ENCODE measurements at regions not wholly inside any gene's neighbourhood (a gene's known extent, or its start where the extent isn't known, plus 50 kb on each side); places are given as distances from the start of the nearest gene placed in this dataset.

DNA sequence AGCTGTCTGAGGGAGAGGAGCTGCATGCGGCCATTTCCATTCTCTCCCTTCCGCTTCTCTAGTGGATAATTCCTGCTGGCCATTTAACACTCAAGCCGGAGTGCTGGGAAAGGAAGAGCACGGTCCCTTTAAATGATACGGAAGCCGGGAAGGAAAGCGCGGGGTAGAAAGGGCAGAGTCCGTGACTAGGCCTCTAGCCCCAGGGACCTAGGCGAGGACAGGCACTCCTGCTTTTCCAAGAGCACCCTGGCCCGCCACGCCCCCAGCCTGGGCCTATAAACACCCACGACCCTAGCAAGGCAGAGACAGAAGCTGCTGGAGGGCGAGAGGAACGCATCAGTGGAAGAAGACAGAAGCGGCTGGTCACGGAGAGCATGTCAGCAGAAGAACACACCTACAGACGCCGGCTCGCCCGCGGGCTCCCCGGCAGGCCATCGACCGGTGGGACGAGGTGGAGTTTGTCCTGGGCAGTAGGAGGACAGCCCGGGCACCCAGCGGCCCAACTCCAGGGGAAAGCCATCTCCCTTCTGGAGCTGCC, 1206.6 kb upstream of the TMEM132C start:
- no peak for DNase-seq

DNA sequence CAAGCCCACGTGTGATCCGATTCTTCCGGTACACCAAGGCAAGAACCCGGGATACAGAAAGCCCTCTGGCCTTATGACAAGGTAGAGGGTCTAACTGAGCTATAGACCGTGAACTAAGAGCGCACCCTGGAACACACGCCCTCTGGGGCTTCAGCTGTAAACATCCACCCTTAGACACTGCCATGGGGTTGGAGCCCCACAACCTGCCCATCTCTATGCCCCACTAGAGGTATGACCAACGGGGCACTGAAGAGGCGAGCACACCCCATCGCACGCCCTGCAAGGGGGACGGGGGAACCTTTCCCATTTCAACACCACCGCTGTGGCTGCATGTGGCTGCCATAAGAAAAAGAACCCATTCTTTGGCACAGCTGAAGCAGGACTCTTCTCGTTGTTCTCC, 1206.0 kb upstream of the TMEM132C start:
- no peak for DNase-seq

DNA sequence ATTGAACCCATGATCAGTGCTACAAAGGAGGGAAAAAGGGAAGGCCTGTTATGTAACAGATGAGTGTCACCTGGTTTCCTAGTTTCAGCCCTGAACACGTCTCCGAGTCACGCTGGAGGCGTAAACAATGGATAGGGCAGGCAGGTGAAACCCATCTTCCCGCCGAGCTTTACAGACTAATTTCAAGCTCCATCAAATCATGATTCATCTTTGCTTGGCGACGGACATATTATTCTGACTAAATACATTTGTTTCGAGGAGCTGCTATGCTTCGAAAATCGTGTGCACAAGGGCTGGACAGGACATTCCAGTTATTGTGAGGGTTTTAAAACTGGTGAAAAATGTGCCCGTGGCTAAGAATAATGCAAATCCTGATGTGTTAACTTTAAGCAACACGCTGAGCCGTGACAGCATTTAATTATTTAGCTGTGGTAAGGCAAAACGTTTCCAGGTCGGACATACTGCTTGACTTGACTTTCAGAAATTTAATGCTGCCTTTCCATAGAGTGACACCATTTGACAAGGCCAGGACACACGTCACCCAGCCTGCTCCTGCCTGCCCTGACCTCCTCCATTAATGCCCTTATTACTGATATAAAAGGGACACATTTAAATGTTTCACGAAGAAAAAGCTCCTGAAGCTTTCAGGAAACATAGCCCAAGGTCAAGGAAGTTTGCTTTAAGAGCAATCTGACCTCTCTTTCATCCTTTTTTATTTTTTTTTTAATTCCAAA, 1203.5 kb upstream of the TMEM132C start:
- no peak for DNase-seq

DNA sequence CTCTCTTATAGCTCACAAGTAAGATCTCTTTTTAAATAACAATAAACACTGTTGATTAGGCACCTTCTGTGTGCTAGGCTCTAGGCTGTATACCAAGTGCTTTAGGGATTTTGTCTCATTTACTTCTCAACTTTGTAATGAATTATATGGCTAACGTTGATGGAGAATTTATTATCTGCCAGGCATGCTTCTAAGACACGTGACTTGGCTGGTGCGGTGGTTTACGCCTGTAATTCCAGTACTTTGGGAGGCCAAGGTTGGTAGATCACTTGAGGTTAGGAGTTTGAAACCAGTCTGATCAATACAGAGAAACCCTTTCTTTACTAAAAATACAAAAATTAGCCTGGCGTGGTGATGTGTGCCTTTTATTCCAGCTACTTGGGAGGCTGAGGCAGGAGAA, 1202.8 kb upstream of the TMEM132C start:
- no peak for DNase-seq

DNA sequence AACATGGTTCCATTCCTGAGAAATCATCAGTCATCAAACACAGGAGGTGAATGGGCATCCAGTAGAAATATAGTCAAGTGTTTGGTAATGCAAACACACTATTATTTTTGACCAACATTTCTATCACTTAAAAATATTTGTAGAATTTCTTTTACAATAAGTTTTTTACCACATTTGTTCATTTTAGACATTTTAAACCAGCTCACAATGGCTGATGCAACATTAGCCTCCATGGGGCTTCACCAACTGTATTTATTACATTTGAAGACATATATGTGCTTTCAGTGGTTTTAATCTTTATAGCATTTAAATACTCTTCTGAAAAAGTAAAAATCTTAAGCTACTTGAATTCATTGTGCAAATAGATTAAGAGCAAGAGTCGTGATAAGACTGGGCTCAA, 1201.4 kb upstream of the TMEM132C start:
- no peak for DNase-seq

DNA sequence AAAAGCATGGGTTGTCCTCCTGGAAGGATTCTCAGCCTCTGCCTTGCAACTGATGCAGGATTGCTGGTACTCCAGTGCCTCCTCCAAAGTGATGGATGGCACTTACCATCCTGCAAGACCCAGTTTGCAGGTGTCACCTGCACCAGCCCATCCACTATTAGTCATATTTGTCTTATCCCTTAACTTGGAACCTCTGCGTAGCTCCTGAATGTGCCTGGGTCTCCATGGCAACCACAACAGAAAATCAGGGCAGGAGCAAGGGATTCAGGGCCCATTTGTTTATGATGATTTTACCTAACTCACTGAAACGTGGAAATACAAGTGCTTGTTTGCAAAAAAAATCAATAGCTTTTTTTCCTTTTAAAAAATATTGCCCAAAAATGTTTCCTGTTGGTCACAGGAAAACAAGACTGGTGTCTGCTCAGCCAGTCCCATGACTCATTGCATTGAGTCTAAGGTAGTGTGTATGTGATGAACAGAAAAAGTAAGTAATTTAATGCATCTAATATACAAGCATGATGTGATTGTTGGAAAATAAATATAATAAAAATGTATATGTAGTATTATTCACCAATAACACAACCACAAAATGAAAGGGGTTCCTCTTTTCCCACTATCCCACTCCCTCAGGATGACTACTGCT, 1196.3 kb upstream of the TMEM132C start:
- no peak for DNase-seq

DNA sequence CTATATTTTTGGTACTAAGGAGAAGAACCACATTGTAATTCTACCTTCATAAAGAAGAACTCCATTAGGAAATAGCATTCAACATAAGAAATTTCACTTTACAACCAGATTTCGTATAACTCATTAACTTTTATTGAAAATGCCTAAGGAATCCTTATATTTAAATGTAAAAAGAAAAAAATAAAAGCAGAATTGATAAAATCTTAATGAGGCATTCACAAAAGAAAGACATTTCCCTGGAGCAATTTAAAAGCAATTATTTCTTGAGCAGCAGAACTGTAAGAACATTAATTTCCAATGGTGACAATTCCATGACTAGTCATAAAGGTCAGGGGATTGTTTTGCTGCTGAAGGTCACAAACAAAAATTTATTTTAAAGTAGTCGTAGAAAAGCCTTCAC, 1192.8 kb upstream of the TMEM132C start:
- DNase-seq, result no peak

DNA sequence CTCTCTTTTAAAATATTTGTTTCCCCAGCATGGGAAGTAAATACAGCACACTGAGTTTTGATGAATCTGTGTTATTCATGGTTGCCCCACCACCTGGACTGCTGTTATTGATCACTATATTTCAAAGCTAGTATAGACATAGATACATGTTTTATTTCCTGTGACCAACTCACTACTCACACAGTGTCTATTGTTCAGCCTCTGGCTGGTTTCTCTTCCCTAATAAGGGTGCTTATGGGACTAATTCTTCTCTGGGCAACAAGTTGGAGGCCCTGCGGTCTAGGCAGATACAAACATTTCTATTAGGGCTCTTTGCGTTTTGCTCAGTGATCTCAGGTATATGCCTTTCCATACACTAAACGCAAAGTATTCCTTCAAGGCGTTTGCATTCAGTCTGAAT, 1191.0 kb upstream of the TMEM132C start:
- no peak for DNase-seq

DNA sequence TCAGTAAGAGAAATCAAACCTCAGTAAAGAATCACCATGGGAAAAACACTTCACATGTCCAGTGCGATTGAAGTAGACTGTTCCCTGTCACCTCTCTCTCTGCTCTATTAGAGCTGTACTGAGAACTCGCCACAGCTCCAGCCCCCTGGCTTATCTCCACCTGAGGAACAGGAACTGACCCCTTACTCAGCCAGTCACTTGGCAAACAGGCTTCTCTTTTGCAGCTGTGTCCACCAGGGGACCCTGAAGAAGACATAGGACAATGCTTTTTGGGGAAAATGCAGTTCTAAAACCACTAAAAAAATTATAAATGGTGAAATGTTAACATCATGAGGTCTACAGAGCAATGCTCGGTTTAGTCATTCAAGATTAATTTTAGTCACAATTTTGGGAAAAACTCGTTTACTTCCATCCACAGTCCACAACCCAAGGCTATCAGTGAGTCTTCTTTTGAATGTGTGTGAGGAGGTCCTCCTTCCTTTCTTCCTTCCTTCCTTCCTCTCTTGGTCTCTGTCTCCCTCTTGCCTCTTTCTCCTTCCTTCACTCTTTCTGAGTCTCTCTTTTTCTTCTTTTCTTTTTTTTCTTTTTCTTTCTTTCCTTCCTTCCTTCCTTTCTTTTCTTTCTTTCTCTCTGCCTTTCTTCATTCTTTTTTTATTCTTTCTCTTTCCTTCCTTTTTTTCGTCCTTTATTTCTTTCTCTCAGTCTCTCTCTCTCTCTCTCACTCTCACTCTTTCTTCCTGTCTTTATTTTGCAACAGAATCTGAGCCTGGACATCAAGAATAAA, 1189.5 kb upstream of the TMEM132C start:
- no peak for DNase-seq

DNA sequence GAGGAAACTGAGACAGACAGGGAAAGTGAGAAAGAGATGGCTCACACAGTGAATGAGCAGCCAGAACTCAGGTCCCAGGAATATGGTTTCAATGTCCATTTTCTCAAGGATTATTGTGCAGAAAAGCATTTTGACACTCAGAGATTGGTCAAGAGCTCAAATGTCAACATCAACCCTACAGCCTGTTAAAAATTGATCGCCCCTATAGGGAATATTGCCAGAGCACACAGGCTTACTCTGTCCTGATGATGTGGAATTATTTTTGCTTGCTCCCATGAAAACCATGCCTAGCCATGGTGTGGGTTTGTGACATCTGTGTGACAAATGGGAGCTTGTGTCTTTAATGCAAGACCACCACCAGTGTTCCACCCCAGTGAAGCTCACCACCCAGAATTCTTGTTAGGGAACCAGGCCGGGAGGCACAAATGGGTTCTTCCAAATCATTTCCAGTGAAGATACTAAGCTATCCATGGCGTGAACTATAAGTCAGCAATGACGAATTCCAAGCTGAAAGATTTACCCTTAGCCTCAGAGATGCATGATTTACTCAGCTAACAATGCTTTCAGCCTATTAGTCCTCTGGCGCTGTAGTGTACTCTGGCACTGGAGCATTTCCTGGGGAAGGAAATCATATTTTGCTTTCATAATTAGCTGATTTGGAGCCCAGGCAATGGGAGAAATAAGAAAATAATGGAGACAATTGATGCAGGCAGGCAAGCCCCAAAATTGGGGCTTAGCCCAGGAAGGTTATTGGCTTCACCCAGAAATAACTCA, 1188.2 kb upstream of the TMEM132C start:
- no peak for DNase-seq

DNA sequence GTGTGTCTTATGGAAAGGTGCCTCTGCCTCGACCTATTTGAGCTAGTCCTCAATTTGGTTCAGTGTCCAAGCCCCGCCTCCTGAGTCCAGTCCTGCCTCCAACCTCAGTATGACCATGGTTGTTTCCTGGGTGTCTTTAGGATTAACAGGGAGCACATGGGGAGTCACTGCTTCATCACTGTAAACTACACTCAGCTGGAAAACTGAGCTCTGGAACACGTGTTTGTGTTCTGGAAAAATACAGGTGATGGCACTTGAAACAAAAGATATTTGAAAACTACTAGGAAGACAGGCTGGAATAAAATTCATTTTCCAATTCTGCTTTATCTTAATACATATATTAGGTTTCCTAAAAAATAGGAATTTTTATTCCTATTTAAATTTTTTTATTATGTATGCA, 1187.3 kb upstream of the TMEM132C start:
- DNase-seq, result no peak

DNA sequence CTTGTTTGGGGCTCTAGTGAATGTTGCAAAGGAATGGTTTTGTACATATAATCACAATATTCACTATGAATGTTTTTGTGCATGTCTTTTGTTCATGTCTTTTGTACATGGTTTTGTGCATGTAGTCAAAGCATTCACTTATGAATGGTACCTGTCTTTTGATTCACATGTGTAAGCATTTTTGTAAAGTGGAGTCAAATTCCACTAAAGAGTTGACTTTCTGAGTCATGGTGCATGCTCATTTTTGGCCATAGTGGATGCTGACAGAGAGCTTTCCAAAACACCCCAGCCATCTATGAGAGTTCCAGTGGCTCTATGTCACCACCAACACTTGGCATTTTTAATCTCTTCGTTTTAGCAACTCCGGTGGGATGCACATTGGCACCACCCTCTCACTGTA, 1185.9 kb upstream of the TMEM132C start:
- no peak for DNase-seq

DNA sequence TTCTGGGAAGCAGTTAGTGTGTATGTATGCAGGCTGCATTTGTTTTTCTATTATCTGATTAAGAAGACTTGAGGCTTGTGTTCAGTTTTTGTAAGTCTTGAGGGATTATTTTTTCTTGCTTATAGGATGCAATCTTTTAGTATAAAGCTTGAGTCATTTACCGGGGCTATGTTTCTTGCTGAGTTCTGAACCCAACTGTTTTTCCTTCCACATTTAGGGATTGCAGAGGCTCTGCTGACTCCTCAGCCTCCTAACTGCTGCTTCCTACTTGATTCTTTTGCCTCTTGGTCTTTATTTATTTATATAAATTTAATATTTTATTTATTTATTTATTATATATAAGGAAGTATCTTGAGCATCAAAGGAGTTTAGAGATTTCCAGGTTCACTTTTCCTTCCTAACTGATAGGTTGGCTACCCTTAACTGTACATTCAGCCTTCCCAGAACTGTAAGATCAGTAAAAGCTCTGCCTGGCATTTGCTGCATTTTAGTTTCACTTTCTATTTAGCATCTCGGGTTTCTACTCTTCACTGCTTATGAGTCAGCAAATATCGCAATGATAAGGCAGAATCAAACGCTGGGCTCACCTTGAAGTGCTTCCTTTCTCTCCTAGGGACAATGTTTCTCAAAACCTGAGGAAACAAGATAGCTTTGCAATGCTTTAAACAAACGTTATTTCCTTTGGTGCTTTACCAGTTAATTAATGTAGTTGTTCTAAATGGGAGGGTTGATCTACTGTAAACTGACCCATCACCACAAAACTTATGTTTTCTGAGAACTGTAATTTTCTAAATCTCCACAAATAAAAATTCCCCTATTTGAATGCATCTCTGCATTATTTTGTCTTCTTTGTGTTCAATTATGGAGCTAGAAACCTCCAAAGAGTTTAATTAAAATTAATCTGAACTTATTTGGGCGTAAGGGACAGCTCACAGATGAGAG, 1183.7 kb upstream of the TMEM132C start:
- peak in 2 of 14 donors; percentile 1 to 25 for DNase-seq

DNA sequence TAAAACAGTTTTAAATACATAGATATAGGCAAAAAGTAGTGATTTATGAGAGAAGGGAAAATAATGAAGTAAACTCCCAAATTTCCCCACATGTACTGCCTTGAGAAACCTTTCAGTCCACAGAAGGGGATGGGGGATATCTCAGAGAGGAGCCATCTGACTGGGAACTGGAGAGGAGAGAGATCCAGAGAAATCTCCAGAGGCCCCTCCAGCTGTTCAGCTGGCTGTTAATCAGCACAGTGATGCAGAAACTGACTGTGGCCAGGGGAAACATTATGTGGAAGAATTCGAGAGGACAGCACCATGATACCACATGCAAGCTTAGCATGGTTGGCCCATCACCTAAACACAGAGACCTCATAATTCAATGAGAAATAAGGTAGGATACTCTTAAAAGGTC, 1165.9 kb upstream of the TMEM132C start:
- no peak for DNase-seq

DNA sequence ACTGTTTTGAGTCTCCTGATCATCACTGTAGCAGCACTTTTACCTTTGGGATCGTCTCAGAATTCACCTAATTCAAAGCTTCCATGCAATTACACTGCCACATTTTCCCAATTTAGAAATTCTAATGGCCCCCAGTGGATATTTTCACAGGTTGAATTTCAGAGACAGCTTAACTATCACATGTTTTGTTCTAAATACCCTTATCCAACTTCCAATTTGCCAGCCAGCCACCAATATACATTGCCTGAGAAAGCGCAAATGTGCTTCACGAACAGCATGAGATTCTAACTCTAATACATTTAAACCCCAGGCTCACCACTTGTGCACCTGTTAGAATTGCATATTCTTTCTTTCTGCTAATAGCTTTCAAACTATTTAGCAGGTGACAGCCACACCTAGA, 1160.9 kb upstream of the TMEM132C start:
- DNase-seq, result no peak

DNA sequence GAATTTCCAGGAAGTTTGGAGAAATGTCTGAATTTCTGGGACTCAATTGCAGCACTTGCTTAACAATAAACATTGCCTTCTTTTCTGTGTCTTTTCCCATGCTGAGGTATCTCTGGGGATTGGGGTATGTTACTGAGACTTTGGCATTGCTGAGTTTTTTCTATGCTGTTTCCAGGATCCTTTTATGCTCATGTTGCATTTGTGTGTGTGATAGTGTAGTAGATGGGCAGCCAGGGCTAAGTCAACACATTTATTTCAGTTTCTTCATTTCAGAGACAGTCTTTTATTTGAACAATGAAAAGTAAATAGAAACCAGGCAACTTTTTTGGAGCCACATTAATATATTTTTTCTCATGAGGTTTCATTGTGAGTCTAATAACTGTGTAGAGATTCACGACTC, 1160.3 kb upstream of the TMEM132C start:
- no peak for DNase-seq

DNA sequence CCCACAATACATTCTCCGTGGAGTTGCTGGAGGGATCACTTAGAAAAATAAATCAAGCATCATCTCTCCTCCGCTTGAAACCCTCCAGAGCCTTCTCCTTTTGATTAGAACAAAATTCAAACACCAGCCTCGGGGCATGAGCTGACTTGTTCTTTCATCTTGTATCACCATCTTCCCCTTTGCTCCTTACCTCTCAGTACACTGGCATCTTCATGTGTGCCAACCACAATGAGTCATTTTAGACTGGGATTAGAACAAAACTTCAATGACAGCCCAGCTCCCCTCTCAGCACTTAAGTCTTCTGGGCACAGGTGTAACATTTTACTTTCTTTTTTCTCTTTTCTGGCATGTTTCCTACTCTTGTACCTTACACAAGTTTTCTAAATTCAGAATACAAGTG, 1159.2 kb upstream of the TMEM132C start:
- no peak for DNase-seq

DNA sequence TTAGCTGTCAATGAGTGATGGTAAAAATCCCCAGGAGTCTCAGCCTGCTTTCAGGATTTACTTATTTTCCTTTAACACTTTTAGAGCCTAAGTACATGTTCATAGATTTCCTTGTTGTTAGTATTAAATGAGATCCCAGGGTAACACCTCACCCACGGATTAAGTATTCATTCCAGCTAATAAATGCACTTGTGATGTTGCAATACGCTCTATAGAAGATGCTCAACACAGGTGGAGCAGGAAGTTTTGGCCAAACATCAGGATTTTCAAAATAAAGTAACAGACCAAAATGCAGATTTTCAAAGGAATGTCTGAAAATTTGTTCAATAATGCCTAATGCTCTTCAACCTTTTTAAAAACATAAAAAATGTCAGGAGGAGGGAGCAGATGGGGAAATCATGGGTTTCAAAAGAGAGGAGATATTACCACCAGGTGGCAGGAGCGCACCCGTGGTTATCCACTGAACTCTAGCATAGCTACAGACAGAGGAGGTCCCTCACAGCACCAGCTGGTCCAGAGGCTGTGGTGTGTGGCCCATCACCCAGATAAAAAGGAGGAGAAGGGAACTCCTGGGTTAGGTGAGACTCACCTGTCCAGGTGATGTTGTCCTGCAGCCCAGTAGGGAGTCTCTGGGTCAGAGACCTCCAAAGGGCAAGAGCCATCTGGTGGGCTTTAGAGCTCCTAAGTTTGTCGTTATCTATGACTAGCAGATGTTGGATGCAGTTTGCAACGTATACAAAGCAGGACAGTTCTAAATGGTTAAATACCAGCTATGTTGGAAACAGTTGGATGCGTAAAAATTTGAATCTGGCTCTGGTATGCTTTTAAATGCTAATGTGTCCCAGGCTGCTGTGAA, 1158.4 kb upstream of the TMEM132C start:
- peak in 9 of 14 donors; percentile 2 to 32 (median 12) for DNase-seq

DNA sequence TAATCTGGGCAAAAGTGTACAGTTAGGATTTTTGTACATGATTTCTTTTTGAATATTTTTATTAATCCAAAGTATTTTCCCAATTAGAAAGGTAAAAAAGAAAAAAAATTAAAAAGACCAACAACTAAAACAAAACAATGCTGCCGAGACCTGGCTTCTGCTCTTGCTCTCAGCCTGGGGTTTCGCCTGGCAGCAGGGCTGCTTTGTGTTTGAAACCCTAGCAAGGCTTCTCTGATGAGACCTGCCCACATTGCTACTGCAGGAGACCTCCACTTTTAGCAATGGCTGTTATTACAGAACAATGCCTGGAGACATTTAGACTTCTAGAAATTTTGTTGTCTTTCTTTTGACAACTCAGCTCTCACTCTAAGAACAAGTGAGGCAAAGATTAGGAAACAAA, 1153.0 kb upstream of the TMEM132C start:
- no peak for DNase-seq

DNA sequence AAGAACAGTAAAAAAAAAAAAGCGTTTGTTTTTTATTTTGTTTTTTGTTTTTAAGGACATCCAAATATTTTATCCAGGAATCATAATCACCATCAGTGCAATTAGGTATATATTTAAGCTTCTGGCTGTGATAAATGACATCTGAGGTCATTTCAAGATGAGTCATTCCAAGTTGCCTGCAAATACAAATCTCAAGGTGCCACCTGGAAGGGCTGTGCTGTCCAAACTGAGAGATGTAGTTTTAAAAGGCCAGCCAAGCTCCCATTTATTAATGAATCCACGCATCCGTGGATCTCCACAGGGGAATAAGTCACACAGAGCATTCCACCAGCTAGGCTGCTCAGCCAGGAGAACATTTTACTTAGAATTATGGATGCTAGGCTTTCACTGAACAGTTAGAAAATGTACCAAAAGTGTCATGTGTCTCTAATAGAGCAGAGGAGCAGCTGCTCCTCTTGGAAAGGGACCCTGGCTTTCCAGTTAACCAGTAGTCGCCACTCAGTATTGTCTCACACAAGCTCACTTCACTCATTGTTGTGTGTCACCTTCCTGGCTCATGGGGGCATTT, 1151.4 kb upstream of the TMEM132C start:
- peak in 1 of 14 donors; percentile 72 for DNase-seq

Measured in C1 segment of cervical spinal cord (tissue), 14 donors.